ENCODE measurements at regions not wholly inside any gene's neighbourhood (a gene's known extent, or its start where the extent isn't known, plus 50 kb on each side); places are given as distances from the start of the nearest gene placed in this dataset.

DNA sequence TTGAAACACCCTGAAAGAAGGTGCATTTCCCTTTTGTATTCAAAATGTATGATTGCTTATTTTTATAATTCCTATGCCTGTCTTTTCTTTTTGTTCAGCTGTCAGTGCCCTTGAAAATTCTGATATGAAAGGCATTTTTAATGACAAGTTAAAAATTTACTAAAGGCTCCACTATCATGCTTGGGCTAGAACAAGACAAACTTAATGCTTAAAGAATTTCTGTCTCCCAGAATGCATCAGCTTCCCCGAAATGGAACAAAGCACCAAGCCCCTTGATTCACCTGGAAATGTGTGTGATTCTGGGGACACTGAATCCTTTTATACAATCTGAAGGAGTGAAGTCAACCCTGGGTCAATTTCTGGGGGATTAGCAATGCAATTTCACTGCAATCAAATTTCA is 457.5 kb downstream of the LMO4 start:
- H2AK5ac ChIP-seq (ENCODE audit: low read depth, low read length), result no peak overlapping the region
- H3K27me3 ChIP-seq (ENCODE audit: control insufficient read depth in 3 of 3, insufficient read depth in 3 of 3, low read depth in 1 of 3, low read length in 3 of 3), result no peaks in the 10 kb centered on the region
- H4K91ac ChIP-seq (ENCODE audit: low read depth, low read length, poor library complexity), result no peak overlapping the region
- H2AFZ ChIP-seq (ENCODE audit: low read length), result no peak overlapping the region
- no peak overlapping the region for H2BK15ac ChIP-seq (ENCODE audit: low read length)
- WGBS, 2 donors (ENCODE audit: extremely low coverage in 2 of 2, insufficient read length in 2 of 2, insufficient replicate concordance in 1 of 2), result no CpG with 5 or more reads among the region's 1 CpG
- H2BK120ac ChIP-seq (ENCODE audit: low read depth, low read length), result no peak overlapping the region
- H3K36me3 ChIP-seq (replicated peaks in 1 of 2; ENCODE audit: control insufficient read depth in 2 of 2, insufficient read depth in 2 of 2, low read length in 2 of 2), result no peaks in the 10 kb centered on the region
- H3K9ac ChIP-seq (ENCODE audit: low read depth, low read length, poor library complexity), result no peak overlapping the region
- H3K4me1 ChIP-seq (ENCODE audit: control insufficient read depth in 2 of 2, insufficient read depth in 1 of 2, low read depth in 1 of 2, low read length in 2 of 2), result no peaks in the 10 kb centered on the region
- DNase-seq (ENCODE audit: low spot score), result no peak
- H2BK12ac ChIP-seq (ENCODE audit: low read length), result no peak overlapping the region
- H3K4me2 ChIP-seq (ENCODE audit: insufficient read depth, low read length, poor library complexity, severe bottlenecking), result no peak overlapping the region
- no peaks in the 10 kb centered on the region for H3K9me3 ChIP-seq (replicated peaks in 1 of 2; ENCODE audit: control insufficient read depth in 2 of 2, insufficient read depth in 1 of 2, low read depth in 1 of 2, low read length in 2 of 2)
- H2BK5ac ChIP-seq (ENCODE audit: low read length), result no peak overlapping the region
- H3K23ac ChIP-seq (ENCODE audit: low read depth, low read length, poor library complexity), result no peak overlapping the region
- no peaks in the 10 kb centered on the region for H3K79me1 ChIP-seq (ENCODE audit: low read depth, low read length)
- H3K4me3 ChIP-seq (ENCODE audit: low read length in 2 of 2), result no peak overlapping the region
- no peak overlapping the region for H3K18ac ChIP-seq (ENCODE audit: low read length)
- H3K27ac ChIP-seq (replicated peaks; ENCODE audit: low read length), result no peak overlapping the region
- no peak overlapping the region for H4K8ac ChIP-seq (ENCODE audit: low read depth, low read length)
- no peak overlapping the region for H3K14ac ChIP-seq (ENCODE audit: low read length)
- no peak overlapping the region for H3K4ac ChIP-seq (ENCODE audit: low read length)

DNA sequence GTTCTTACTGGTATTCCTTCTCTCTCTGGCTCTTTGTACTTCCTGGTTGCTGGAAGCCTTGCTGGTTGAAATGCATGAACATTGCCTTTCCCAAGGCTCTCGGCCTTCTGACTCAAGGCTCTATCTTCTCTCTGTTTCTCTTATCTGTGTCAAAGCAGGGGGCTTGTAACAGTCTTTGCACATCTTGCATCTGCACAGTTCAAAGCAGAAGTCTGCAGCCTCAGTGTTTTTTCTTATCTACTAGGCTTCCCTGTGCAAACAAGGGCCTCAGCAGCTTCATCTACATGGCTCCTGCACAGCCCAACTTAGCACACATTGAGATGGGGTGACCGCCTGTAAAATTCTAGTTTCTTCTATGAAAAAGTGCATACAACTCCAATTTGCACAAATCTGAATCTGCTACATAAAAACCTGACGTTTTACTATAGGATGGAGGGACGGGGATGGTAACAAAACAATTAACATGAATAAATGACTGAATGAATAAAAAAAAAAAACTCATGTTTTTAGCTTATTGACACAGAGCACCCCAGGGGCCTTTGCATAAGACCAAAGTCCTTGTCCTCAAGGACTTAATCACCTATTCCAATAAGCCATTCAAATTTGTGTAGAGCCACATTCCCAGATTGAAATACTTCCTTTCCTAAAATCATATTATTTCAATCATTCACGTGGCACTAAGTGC is 458.3 kb downstream of the LMO4 start:
- H3K4ac ChIP-seq (ENCODE audit: low read length), result no peak overlapping the region
- H2AFZ ChIP-seq (ENCODE audit: low read length), result no peak overlapping the region
- no peak overlapping the region for H3K18ac ChIP-seq (ENCODE audit: low read length)
- H2BK12ac ChIP-seq (ENCODE audit: low read length), result no peak overlapping the region
- H3K4me2 ChIP-seq (ENCODE audit: insufficient read depth, low read length, poor library complexity, severe bottlenecking), result no peak overlapping the region
- H2BK120ac ChIP-seq (ENCODE audit: low read depth, low read length), result no peak overlapping the region
- H3K9ac ChIP-seq (ENCODE audit: low read depth, low read length, poor library complexity), result no peak overlapping the region
- H2BK5ac ChIP-seq (ENCODE audit: low read length), result no peak overlapping the region
- no peaks in the 10 kb centered on the region for H3K27me3 ChIP-seq (ENCODE audit: control insufficient read depth in 3 of 3, insufficient read depth in 3 of 3, low read depth in 1 of 3, low read length in 3 of 3)
- H3K9me3 ChIP-seq (replicated peaks in 1 of 2; ENCODE audit: control insufficient read depth in 2 of 2, insufficient read depth in 1 of 2, low read depth in 1 of 2, low read length in 2 of 2), result no peaks in the 10 kb centered on the region
- H3K27ac ChIP-seq (replicated peaks; ENCODE audit: low read length), result no peak overlapping the region
- WGBS, 2 donors (ENCODE audit: extremely low coverage in 2 of 2, insufficient read length in 2 of 2, insufficient replicate concordance in 1 of 2), result no CpG with 5 or more reads among the region's 5 CpGs
- no peaks in the 10 kb centered on the region for H3K79me1 ChIP-seq (ENCODE audit: low read depth, low read length)
- DNase-seq (ENCODE audit: low spot score), result no peak
- H3K4me3 ChIP-seq (ENCODE audit: low read length in 2 of 2), result no peak overlapping the region
- H3K36me3 ChIP-seq (replicated peaks in 1 of 2; ENCODE audit: control insufficient read depth in 2 of 2, insufficient read depth in 2 of 2, low read length in 2 of 2), result no peaks in the 10 kb centered on the region
- H4K8ac ChIP-seq (ENCODE audit: low read depth, low read length), result no peak overlapping the region
- H2BK15ac ChIP-seq (ENCODE audit: low read length), result no peak overlapping the region
- no peak overlapping the region for H4K91ac ChIP-seq (ENCODE audit: low read depth, low read length, poor library complexity)
- no peak overlapping the region for H2AK5ac ChIP-seq (ENCODE audit: low read depth, low read length)
- no peaks in the 10 kb centered on the region for H3K4me1 ChIP-seq (ENCODE audit: control insufficient read depth in 2 of 2, insufficient read depth in 1 of 2, low read depth in 1 of 2, low read length in 2 of 2)
- H3K23ac ChIP-seq (ENCODE audit: low read depth, low read length, poor library complexity), result no peak overlapping the region
- H3K14ac ChIP-seq (ENCODE audit: low read length), result no peak overlapping the region

DNA sequence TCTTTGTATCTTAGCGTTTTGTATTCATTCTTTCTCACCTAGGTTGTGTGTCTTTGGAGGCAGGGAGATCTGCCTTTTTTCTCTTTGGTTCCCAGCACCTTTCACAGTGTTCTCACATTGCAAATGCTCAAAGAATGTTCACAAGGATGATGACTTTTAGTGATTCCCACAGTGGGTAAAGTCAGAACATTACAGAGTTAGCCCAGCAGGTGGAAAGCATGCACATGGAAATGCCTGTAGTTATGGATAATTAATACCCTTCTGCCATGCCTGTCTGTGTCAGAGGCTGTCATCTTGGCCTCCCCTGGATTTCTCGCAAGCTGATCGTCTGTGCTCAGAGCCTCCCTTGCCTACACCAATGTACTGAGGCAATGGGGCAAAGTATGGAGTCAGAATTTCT is 458.9 kb downstream of the LMO4 start:
- Histone ChIP-seq H3K14ac (ENCODE audit: low read length) (no peak overlapping the region), H3K4me3 (ENCODE audit: low read length in 2 of 2) (no peak overlapping the region), H2BK5ac (ENCODE audit: low read length) (no peak overlapping the region), H2AFZ (ENCODE audit: low read length) (no peak overlapping the region), H3K23ac (ENCODE audit: low read depth, low read length, poor library complexity) (no peak overlapping the region), H3K18ac (ENCODE audit: low read length) (no peak overlapping the region), H3K4me2 (ENCODE audit: insufficient read depth, low read length, poor library complexity, severe bottlenecking) (no peak overlapping the region), H3K27me3 (ENCODE audit: control insufficient read depth in 3 of 3, insufficient read depth in 3 of 3, low read depth in 1 of 3, low read length in 3 of 3) (no peaks in the 10 kb centered on the region), H3K4me1 (ENCODE audit: control insufficient read depth in 2 of 2, insufficient read depth in 1 of 2, low read depth in 1 of 2, low read length in 2 of 2) (no peaks in the 10 kb centered on the region), H3K27ac (replicated peaks; ENCODE audit: low read length) (no peak overlapping the region), H2BK120ac (ENCODE audit: low read depth, low read length) (no peak overlapping the region), H3K9ac (ENCODE audit: low read depth, low read length, poor library complexity) (no peak overlapping the region), H4K91ac (ENCODE audit: low read depth, low read length, poor library complexity) (no peak overlapping the region), H2BK15ac (ENCODE audit: low read length) (no peak overlapping the region), H2AK5ac (ENCODE audit: low read depth, low read length) (no peak overlapping the region), H4K8ac (ENCODE audit: low read depth, low read length) (no peak overlapping the region), H2BK12ac (ENCODE audit: low read length) (no peak overlapping the region), H3K4ac (ENCODE audit: low read length) (no peak overlapping the region), H3K36me3 (replicated peaks in 1 of 2; ENCODE audit: control insufficient read depth in 2 of 2, insufficient read depth in 2 of 2, low read length in 2 of 2) (no peaks in the 10 kb centered on the region), H3K9me3 (replicated peaks in 1 of 2; ENCODE audit: control insufficient read depth in 2 of 2, insufficient read depth in 1 of 2, low read depth in 1 of 2, low read length in 2 of 2) (no peaks in the 10 kb centered on the region), H3K79me1 (ENCODE audit: low read depth, low read length) (no peaks in the 10 kb centered on the region)
- no CpG with 5 or more reads among the region's 3 CpGs for WGBS, 2 donors (ENCODE audit: extremely low coverage in 2 of 2, insufficient read length in 2 of 2, insufficient replicate concordance in 1 of 2)
- no peak for DNase-seq (ENCODE audit: low spot score)

DNA sequence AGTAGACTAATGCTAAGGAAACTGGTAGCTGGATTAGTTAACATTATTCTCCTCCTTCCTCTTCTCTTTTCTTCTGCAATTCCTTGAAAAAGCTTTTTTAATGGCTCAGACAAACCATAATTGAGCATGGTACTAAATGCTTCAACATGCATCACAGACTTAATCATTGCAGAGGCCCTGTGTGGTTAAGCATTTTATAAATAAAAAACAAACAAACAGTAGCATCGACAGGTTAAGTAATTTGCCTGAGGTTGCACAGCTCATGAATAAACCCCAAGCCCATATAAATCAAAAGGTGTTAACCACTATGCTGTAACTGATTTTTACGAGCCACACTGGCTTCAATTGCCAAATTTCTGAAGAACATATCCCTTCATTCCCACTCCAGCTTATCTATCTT is 462.1 kb downstream of the LMO4 start:
- no peak overlapping the region for H2BK15ac ChIP-seq (ENCODE audit: low read length)
- no peak overlapping the region for H2BK5ac ChIP-seq (ENCODE audit: low read length)
- H3K79me1 ChIP-seq (ENCODE audit: low read depth, low read length), result no peaks in the 10 kb centered on the region
- no peak for DNase-seq (ENCODE audit: low spot score)
- H2BK12ac ChIP-seq (ENCODE audit: low read length), result no peak overlapping the region
- H3K4ac ChIP-seq (ENCODE audit: low read length), result no peak overlapping the region
- H4K91ac ChIP-seq (ENCODE audit: low read depth, low read length, poor library complexity), result no peak overlapping the region
- no peak overlapping the region for H3K14ac ChIP-seq (ENCODE audit: low read length)
- no peak overlapping the region for H2BK120ac ChIP-seq (ENCODE audit: low read depth, low read length)
- H4K8ac ChIP-seq (ENCODE audit: low read depth, low read length), result no peak overlapping the region
- WGBS, 2 donors (ENCODE audit: extremely low coverage in 2 of 2, insufficient read length in 2 of 2, insufficient replicate concordance in 1 of 2), result no CpG with 5 or more reads among the region's 2 CpGs
- H3K27ac ChIP-seq (replicated peaks; ENCODE audit: low read length), result no peak overlapping the region
- H2AK5ac ChIP-seq (ENCODE audit: low read depth, low read length), result no peak overlapping the region
- H3K4me3 ChIP-seq (ENCODE audit: low read length in 2 of 2), result no peak overlapping the region
- no peaks in the 10 kb centered on the region for H3K9me3 ChIP-seq (replicated peaks in 1 of 2; ENCODE audit: control insufficient read depth in 2 of 2, insufficient read depth in 1 of 2, low read depth in 1 of 2, low read length in 2 of 2)
- no peak overlapping the region for H3K23ac ChIP-seq (ENCODE audit: low read depth, low read length, poor library complexity)
- H3K4me2 ChIP-seq (ENCODE audit: insufficient read depth, low read length, poor library complexity, severe bottlenecking), result no peak overlapping the region
- no peaks in the 10 kb centered on the region for H3K27me3 ChIP-seq (ENCODE audit: control insufficient read depth in 3 of 3, insufficient read depth in 3 of 3, low read depth in 1 of 3, low read length in 3 of 3)
- no peaks in the 10 kb centered on the region for H3K4me1 ChIP-seq (ENCODE audit: control insufficient read depth in 2 of 2, insufficient read depth in 1 of 2, low read depth in 1 of 2, low read length in 2 of 2)
- H3K36me3 ChIP-seq (replicated peaks in 1 of 2; ENCODE audit: control insufficient read depth in 2 of 2, insufficient read depth in 2 of 2, low read length in 2 of 2), result no peaks in the 10 kb centered on the region
- no peak overlapping the region for H3K9ac ChIP-seq (ENCODE audit: low read depth, low read length, poor library complexity)
- no peak overlapping the region for H2AFZ ChIP-seq (ENCODE audit: low read length)
- no peak overlapping the region for H3K18ac ChIP-seq (ENCODE audit: low read length)
